Skeletal muscle satellite cell (primary cell): ENCODE measurements at regions not wholly inside any gene's neighbourhood (a gene's known extent, or its start where the extent isn't known, plus 50 kb on each side); places are given as distances from the start of the nearest gene placed in this dataset.

Experiments used
- H3K27me3 ChIP-seq: 2 replicates; pipeline ENCODE4 v1.7.0; 2013; ENCODE audit warnings: low read length; ENCODE audit not compliant: control insufficient read depth, insufficient read depth
- H3K36me3 ChIP-seq: 2 replicates; pipeline ENCODE4 v1.7.0; 2013; ENCODE audit warnings: mild to moderate bottlenecking, control low read depth, low read length; ENCODE audit not compliant: insufficient read depth
- H3K4me1 ChIP-seq: 2 replicates; pipeline ENCODE4 v1.7.0; 2013; ENCODE audit warnings: low read length; ENCODE audit not compliant: control insufficient read depth, insufficient read depth
- H3K4me2 ChIP-seq: 2 replicates; pipeline ENCODE4 v1.7.0; 2013; ENCODE audit warnings: mild to moderate bottlenecking, low read length
- H3K4me3 ChIP-seq: 2 replicates; pipeline ENCODE4 v1.7.0; 2013; ENCODE audit warnings: low read length
- H3K9ac ChIP-seq: 2 replicates; pipeline ENCODE4 v1.7.0; 2013; ENCODE audit warnings: mild to moderate bottlenecking, low read depth, low read length, moderate library complexity
- H3K9me3 ChIP-seq: replicated peaks from 2 replicates; pipeline ENCODE4 v1.7.0; 2013; ENCODE audit warnings: mild to moderate bottlenecking, control low read depth, low read length

- H3K9ac ChIP-seq, result no peak overlapping the region
- peaks cover 31% of the 10 kb centered on the region for H3K27me3 ChIP-seq
- no peak overlapping the region for H3K4me3 ChIP-seq
- H3K4me2 ChIP-seq, result no peak overlapping the region
- H3K36me3 ChIP-seq, result no peaks in the 10 kb centered on the region
- H3K9me3 ChIP-seq, result no peaks in the 10 kb centered on the region
- H3K4me1 ChIP-seq, result no peaks in the 10 kb centered on the region
Measured at GRCh38 chr20:22462975-22463914, 121.1 kb downstream of the FOXA2 start.

DNA sequence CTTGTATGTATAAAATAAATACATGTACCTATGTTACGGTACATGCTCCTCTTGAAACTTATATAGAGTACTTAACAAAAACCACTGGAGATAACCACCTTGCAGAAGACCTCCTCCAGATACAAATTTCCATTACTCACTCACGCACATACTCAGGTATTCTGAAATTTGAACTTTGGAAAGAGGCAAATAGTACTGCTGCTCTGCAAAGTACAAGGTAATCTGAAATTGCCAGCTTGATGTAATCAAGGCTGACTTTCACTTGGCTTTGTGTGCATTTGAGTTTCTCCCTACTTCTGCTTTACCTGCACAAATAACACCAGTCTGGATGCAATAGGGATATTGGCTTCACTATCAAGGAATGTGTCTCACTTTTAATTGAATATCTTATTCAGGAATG lies 123.6 kb downstream of the FOXA2 start:
- H3K27me3 ChIP-seq, result peaks cover 31% of the 10 kb centered on the region
- no peak overlapping the region for H3K4me3 ChIP-seq
- H3K9ac ChIP-seq, result no peak overlapping the region
- no peaks in the 10 kb centered on the region for H3K4me1 ChIP-seq
- H3K9me3 ChIP-seq, result no peaks in the 10 kb centered on the region
- H3K4me2 ChIP-seq, result no peak overlapping the region
- no peaks in the 10 kb centered on the region for H3K36me3 ChIP-seq

- H3K36me3 ChIP-seq, result no peaks in the 10 kb centered on the region
- H3K27me3 ChIP-seq, result peaks cover 30% of the 10 kb centered on the region
- no peaks in the 10 kb centered on the region for H3K9me3 ChIP-seq
- H3K4me1 ChIP-seq, result no peaks in the 10 kb centered on the region
- no peak overlapping the region for H3K4me2 ChIP-seq
- H3K9ac ChIP-seq, result no peak overlapping the region
- H3K4me3 ChIP-seq, result no peak overlapping the region
Measured at GRCh38 chr20:22460231-22460630, 124.1 kb downstream of the FOXA2 start.

GRCh38 chr20:22459754-22460153 lies 124.6 kb downstream of the FOXA2 start:
- no peak overlapping the region for H3K9ac ChIP-seq
- H3K4me3 ChIP-seq, result no peak overlapping the region
- peaks cover 28% of the 10 kb centered on the region for H3K27me3 ChIP-seq
- H3K36me3 ChIP-seq, result no peaks in the 10 kb centered on the region
- no peak overlapping the region for H3K4me2 ChIP-seq
- H3K4me1 ChIP-seq, result no peaks in the 10 kb centered on the region
- no peaks in the 10 kb centered on the region for H3K9me3 ChIP-seq

GRCh38 chr20:22456109-22456508 lies 128.3 kb downstream of the FOXA2 start:
- no peak overlapping the region for H3K4me2 ChIP-seq
- H3K36me3 ChIP-seq, result no peaks in the 10 kb centered on the region
- no peaks in the 10 kb centered on the region for H3K4me1 ChIP-seq
- no peak overlapping the region for H3K9ac ChIP-seq
- no peak overlapping the region for H3K4me3 ChIP-seq
- peaks cover 7% of the 10 kb centered on the region for H3K27me3 ChIP-seq
- no peaks in the 10 kb centered on the region for H3K9me3 ChIP-seq

GRCh38 chr20:22455259-22455658 lies 129.1 kb downstream of the FOXA2 start:
- no peak overlapping the region for H3K4me2 ChIP-seq
- H3K9ac ChIP-seq, result no peak overlapping the region
- H3K9me3 ChIP-seq, result no peaks in the 10 kb centered on the region
- peaks cover 8% of the 10 kb centered on the region for H3K27me3 ChIP-seq
- no peaks in the 10 kb centered on the region for H3K4me1 ChIP-seq
- no peak overlapping the region for H3K4me3 ChIP-seq
- no peaks in the 10 kb centered on the region for H3K36me3 ChIP-seq

GRCh38 chr20:22453244-22454080 lies 130.9 kb downstream of the FOXA2 start:
- Histone ChIP-seq H3K27me3 (peaks cover 9% of the 10 kb centered on the region), H3K36me3 (no peaks in the 10 kb centered on the region), H3K9me3 (no peaks in the 10 kb centered on the region), H3K4me3 (no peak overlapping the region), H3K9ac (no peak overlapping the region), H3K4me2 (no peak overlapping the region), H3K4me1 (no peaks in the 10 kb centered on the region)

- Histone ChIP-seq H3K36me3 (no peaks in the 10 kb centered on the region), H3K9ac (no peak overlapping the region), H3K27me3 (peaks cover 8% of the 10 kb centered on the region), H3K4me3 (no peak overlapping the region), H3K4me1 (no peaks in the 10 kb centered on the region), H3K4me2 (no peak overlapping the region), H3K9me3 (no peaks in the 10 kb centered on the region)
Measured at GRCh38 chr20:22452442-22453011, 131.8 kb downstream of the FOXA2 start.

- no peaks in the 10 kb centered on the region for H3K4me1 ChIP-seq
- H3K9me3 ChIP-seq, result no peaks in the 10 kb centered on the region
Measured at GRCh38 chr20:22450537-22450936, 133.8 kb downstream of the FOXA2 start.

DNA sequence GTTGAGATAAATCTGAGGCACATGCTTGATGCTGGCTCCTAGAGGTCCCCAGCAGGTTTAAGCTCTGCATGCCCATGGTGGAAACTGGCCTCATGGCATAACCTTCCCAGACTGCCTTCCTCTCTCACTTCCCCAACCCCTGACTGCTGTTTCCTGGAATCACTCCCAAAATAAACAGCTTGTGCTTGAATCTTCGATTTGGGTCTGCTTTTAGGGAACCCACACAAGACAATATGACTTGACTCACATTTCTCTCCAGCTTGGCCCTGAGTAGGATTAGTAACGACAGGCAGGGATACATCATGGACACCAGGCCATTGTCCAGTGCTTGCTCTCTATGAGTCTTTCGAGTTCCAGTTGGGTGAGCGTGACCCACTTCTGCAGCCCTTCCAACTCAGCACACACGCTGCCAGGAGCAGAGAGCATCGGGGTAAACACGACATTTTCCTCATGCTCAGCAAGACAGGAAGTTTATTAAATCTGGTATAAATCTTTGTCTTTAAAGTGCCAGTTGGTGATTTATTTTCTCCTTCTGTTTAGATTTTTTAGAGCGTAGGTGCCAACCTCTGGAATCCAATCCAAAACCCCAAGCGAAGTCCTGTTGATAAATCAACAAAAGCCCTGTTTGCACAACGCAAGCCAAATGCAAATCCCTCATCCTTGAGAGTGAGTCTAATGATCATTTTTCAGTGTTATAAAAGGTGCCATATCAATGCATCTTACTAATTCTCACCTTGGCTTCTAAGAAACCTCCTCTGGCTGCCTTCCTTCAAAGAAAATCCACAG lies 135.0 kb downstream of the FOXA2 start:
- H3K9me3 ChIP-seq, result no peaks in the 10 kb centered on the region

More at GRCh38 chr20:22450537-22450936, 133.8 kb downstream of the FOXA2 start:
- Histone ChIP-seq H3K4me3 (no peak overlapping the region), H3K4me2 (no peak overlapping the region), H3K9ac (no peak overlapping the region), H3K36me3 (no peaks in the 10 kb centered on the region), H3K27me3 (peaks cover 6% of the 10 kb centered on the region)

DNA sequence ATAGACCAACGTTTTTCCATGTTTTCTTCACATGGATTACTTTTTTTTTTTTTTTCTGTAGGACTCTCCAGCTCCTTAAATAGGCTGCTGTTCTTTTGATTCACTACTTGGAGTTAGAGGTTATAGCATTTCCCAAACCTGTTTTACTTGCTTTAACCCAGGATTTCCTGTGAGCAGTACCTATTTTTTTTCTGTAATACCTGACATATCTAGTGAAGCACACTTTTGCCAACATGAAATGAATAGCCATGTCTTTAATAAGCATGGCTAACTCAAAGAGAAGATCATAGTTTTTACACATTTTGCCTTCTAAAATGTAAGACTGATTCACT lies 137.0 kb downstream of the FOXA2 start:
- no peaks in the 10 kb centered on the region for H3K4me1 ChIP-seq
- H3K4me3 ChIP-seq, result no peak overlapping the region
- peaks cover 6% of the 10 kb centered on the region for H3K27me3 ChIP-seq
- H3K36me3 ChIP-seq, result no peaks in the 10 kb centered on the region
- H3K9ac ChIP-seq, result no peak overlapping the region
- H3K9me3 ChIP-seq, result no peaks in the 10 kb centered on the region
- no peak overlapping the region for H3K4me2 ChIP-seq

More for the DNA sequence above, 135.0 kb downstream of the FOXA2 start:
- no peaks in the 10 kb centered on the region for H3K4me1 ChIP-seq
- H3K36me3 ChIP-seq, result no peaks in the 10 kb centered on the region
- no peak overlapping the region for H3K4me2 ChIP-seq
- no peak overlapping the region for H3K4me3 ChIP-seq
- H3K27me3 ChIP-seq, result peaks cover 6% of the 10 kb centered on the region
- H3K9ac ChIP-seq, result no peak overlapping the region
